B cell (primary cell): ENCODE measurements at regions not wholly inside any gene's neighbourhood (a gene's known extent, or its start where the extent isn't known, plus 50 kb on each side); places are given as distances from the start of the nearest gene placed in this dataset.

Experiments used
- ATAC-seq: fragments of 200-7000 bp; cut with Tn5 transposase; one replicate; pipeline ENCODE4 v1.10.0; 2021; ENCODE audit warnings: low read depth, mild to moderate bottlenecking, moderate number of reproducible peaks, moderate library complexity
- CTCF ChIA-PET: fragments of 350-600 bp; sonication (Branson Sonifier 250); formaldehyde crosslinking; loops from one replicate; lab custom pipeline; 2021; ENCODE audit warnings: antibody characterized with exemption, inconsistent platforms; lab: Charles Lee
- POLR2A ChIA-PET: fragments of 350-600 bp; sonication (Branson Sonifier 250); formaldehyde crosslinking; loops from one replicate; lab custom pipeline; 2021; ENCODE audit warnings: antibody characterized with exemption; lab: Charles Lee
- DNase-seq: peaks from one replicate; pipeline ENCODE4 v3.0.0; 2013
- H2AFZ ChIP-seq: 2 replicates; pipeline ENCODE4 v1.6.1; 2012; ENCODE audit warnings: mild to moderate bottlenecking, low read depth, low read length; ENCODE audit not compliant: insufficient read depth, poor library complexity, severe bottlenecking
- H3K27ac ChIP-seq, 2 donors: 1 replicate in 1 of 2; 2 replicates in 1 of 2; pipeline ENCODE4 v1.5.1; 2012 to 2013; ENCODE audit warnings: low read length in 2 of 2, mild to moderate bottlenecking in 2 of 2, moderate library complexity in 1 of 2
- H3K27me3 ChIP-seq, 4 experiments: fragments of 200-600 bp in 1 of 4; sonication (generic) in 1 of 4; replicated peaks in 1 of 4; 1 replicate in 2 of 4; 2 replicates in 2 of 4; pipeline versions ENCODE4 v1.6.1 to v1.7.0; 2013 to 2016; ENCODE audit warnings: low read length in 3 of 4, mild to moderate bottlenecking in 2 of 4, mixed read lengths in 1 of 4, moderate library complexity in 1 of 4; ENCODE audit not compliant: insufficient read depth in 4 of 4, control insufficient read depth in 3 of 4; ENCODE audit errors: control extremely low read depth in 1 of 4
- H3K36me3 ChIP-seq, 2 experiments: replicated peaks in 1 of 2; 1 replicate in 1 of 2; 2 replicates in 1 of 2; pipeline versions ENCODE4 v1.6.1 to v1.7.1; 2013; ENCODE audit warnings: low read length in 1 of 2; ENCODE audit not compliant: insufficient read depth in 2 of 2, control insufficient read depth in 1 of 2; ENCODE audit errors: control extremely low read depth in 1 of 2, extremely low read depth in 1 of 2
- H3K4me1 ChIP-seq, 2 donors: fragments of 200-600 bp in 1 of 2; sonication (generic) in 1 of 2; 1 replicate in 1 of 2; 2 replicates in 1 of 2; pipeline versions ENCODE4 v1.5.1 to v1.6.1; 2013 to 2017; ENCODE audit warnings: low read length in 2 of 2; ENCODE audit not compliant: control insufficient read depth in 2 of 2, insufficient read depth in 2 of 2
- H3K4me2 ChIP-seq: replicated peaks from 2 replicates; pipeline ENCODE3; 2012; ENCODE audit warnings: mild to moderate bottlenecking, low read depth, low read length; ENCODE audit not compliant: poor library complexity, severe bottlenecking
- H3K4me3 ChIP-seq, 5 experiments: fragments of 200-600 bp in 1 of 5; sonication (generic) in 1 of 5; 1 replicate in 3 of 5; 2 replicates in 2 of 5; pipeline versions ENCODE4 v1.5.1 to v1.7.0; 2011 to 2016; ENCODE audit warnings: low read length in 4 of 5, mild to moderate bottlenecking in 4 of 5, low read depth in 2 of 5, control low read depth in 1 of 5, moderate library complexity in 1 of 5; ENCODE audit not compliant: insufficient read depth in 1 of 5; ENCODE audit errors: control extremely low read depth in 1 of 5, extremely low read depth in 1 of 5
- H3K79me2 ChIP-seq: fragments of 200-600 bp; sonication (generic); one replicate; pipeline ENCODE4 v1.6.0; 2016; ENCODE audit warnings: low read length; ENCODE audit not compliant: control insufficient read depth, insufficient read depth
- H3K9ac ChIP-seq: fragments of 200-600 bp; sonication (generic); 2 replicates; pipeline ENCODE4 v1.6.1; 2017; ENCODE audit warnings: mild to moderate bottlenecking, low read length, moderate library complexity
- H3K9me3 ChIP-seq, 3 donors: one replicate each; pipeline versions ENCODE4 v1.6.1 to v1.7.1; 2013; ENCODE audit warnings: low read length in 2 of 3; ENCODE audit not compliant: control insufficient read depth in 2 of 3, insufficient read depth in 1 of 3; ENCODE audit errors: control extremely low read depth in 1 of 3
- H4K20me1 ChIP-seq: 2 replicates; pipeline ENCODE4 v1.6.0; 2012; ENCODE audit warnings: mild to moderate bottlenecking, low read length; ENCODE audit not compliant: insufficient read depth, control insufficient read depth, poor library complexity, severe bottlenecking
- H3K27ac Mint-ChIP-seq: one replicate; pipeline ENCODE4 v1.8.0; 2021; ENCODE audit warnings: mixed read lengths
- H3K27me3 Mint-ChIP-seq: one replicate; pipeline ENCODE4 v1.8.0; 2021; ENCODE audit warnings: mixed read lengths
- H3K4me1 Mint-ChIP-seq: one replicate; pipeline ENCODE4 v1.8.0; 2021; ENCODE audit warnings: mixed read lengths
- H3K4me3 Mint-ChIP-seq: one replicate; pipeline ENCODE4 v1.8.0; 2021; ENCODE audit warnings: mixed read lengths
- H3K9me3 Mint-ChIP-seq: one replicate; pipeline ENCODE4 v1.8.0; 2022; ENCODE audit warnings: mixed read lengths; ENCODE audit not compliant: insufficient read depth
- EZH2 ChIP-seq: IDR thresholded peaks from 2 replicates; pipeline ENCODE4 v1.6.1; 2012; ENCODE audit warnings: borderline replicate concordance, low read depth, mild to moderate bottlenecking, moderate library complexity, low read length; ENCODE audit not compliant: insufficient read depth, poor library complexity, severe bottlenecking
- WGBS: methylation state at CpG from one replicate; pipeline ENCODE4 v1.1.5; 2013; ENCODE audit warnings: missing lambda C conversion rate; ENCODE audit not compliant: insufficient coverage; 5-methylcytosine and 5-hydroxymethylcytosine counted together
- intact Hi-C: fragments of 100-400 bp; cut with micrococcal nuclease; formaldehyde crosslinking; loops from one replicate; pipeline ENCODE4 v1.10.0; 2022
- TF ChIP-seq, protein P1 (sequence below): fragments of 200-600 bp; IDR thresholded peaks from one replicate; pipeline ENCODE4 v1.8.0; 2022; ENCODE audit warnings: antibody characterized with exemption, mild to moderate bottlenecking

DNA sequence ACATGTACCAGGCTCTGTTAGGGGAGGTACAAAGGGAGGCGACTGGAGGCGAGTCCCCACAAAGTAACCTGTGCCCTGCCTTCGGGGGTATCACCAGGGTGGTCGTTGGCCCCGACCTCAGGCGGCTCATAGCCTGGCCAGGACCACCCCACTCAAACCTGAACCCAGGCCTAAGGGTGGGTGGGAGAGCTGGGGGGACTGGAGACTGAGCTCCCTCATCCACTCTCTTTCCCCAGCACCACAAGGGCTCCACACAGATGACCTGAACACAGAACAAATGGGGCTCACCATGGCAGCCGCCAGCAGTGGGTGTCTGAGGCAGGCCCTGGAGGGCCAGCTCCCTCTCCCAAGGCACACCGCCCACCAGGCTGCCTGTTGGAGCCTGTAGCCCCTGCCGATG lies 120.6 kb upstream of the TNRC6C start:
- Histone ChIP-seq H3K27ac (no peak overlapping the region), H3K9ac (no peak overlapping the region), H3K4me2 (no peak overlapping the region), H3K9me3 (peaks cover 0 to 10% (median 0%) of the 10 kb centered on the region in 3 donors), H3K79me2 (no peaks in the 10 kb centered on the region), H4K20me1 (no peaks in the 10 kb centered on the region), H3K4me1 (peaks cover 16 to 23% of the 10 kb centered on the region in 2 donors), H3K27me3 (peaks cover 0 to 73% (median 35%) of the 10 kb centered on the region in 4 experiments), H2AFZ (no peak overlapping the region), H3K4me3 (no peak overlapping the region), H3K36me3 (no peaks in the 10 kb centered on the region)
- H3K27me3 Mint-ChIP-seq: peaks cover 68% of the 10 kb centered on the region
- no peak for DNase-seq
- ChIA-PET CTCF (no interaction called here), POLR2A (no interaction called here)
- no peak overlapping the region for H3K27ac Mint-ChIP-seq
- H3K4me3 Mint-ChIP-seq: no peak overlapping the region
- 100% methylated on average over 6 of the region's 9 CpGs for WGBS
- intact Hi-C loops: no loop called here
- TF ChIP-seq, protein P1, sequence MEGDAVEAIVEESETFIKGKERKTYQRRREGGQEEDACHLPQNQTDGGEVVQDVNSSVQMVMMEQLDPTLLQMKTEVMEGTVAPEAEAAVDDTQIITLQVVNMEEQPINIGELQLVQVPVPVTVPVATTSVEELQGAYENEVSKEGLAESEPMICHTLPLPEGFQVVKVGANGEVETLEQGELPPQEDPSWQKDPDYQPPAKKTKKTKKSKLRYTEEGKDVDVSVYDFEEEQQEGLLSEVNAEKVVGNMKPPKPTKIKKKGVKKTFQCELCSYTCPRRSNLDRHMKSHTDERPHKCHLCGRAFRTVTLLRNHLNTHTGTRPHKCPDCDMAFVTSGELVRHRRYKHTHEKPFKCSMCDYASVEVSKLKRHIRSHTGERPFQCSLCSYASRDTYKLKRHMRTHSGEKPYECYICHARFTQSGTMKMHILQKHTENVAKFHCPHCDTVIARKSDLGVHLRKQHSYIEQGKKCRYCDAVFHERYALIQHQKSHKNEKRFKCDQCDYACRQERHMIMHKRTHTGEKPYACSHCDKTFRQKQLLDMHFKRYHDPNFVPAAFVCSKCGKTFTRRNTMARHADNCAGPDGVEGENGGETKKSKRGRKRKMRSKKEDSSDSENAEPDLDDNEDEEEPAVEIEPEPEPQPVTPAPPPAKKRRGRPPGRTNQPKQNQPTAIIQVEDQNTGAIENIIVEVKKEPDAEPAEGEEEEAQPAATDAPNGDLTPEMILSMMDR: no peak
- no peak for TF ChIP-seq EZH2
- no peak for ATAC-seq
- H3K4me1 Mint-ChIP-seq: peaks cover 20% of the 10 kb centered on the region
- no peaks in the 10 kb centered on the region for H3K9me3 Mint-ChIP-seq

DNA sequence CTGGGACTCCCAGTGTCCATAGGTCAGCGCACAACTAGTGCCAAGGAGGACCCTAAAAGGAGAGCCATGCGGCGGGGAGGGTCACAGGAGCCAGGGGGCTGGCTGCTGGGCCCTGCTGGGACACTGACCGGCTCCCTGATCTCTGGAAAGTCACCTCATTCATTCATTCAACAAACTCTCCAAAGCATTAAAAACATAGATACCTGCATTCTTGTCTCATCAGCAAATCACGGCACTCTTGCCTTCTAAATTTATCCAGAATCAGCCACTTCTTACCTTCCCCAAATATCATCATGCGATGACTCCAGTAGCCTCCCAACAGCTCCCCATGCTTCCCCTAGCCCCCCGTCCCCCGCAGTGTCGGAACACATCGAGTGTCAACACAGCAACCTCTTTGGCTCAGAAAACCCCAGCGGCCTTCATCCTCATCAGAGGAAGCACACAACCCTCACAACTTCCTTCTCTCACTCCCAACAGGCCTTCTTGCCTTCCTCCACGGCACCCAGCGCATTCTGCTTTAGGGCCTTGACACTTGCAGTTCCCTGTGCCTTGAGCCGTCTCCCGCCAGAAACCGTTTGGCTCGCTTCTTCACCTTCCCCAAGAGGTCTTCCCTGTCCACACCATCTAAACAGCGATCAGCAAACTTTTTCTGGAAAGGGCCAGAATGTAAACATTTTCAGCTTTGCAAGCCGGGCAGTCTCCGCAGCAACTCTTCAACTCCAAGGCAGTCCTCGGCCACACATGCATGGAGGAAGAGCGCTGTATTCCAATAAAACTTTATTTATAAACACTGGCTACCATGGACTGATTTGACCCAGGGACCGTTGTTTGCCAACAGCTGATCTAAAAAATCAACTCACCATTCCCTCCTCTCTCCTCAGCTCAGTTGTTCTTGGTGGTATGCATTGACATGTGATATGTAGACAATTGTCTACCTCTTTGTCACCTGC lies 119.5 kb upstream of the TNRC6C start:
- no peak overlapping the region for H3K4me2 ChIP-seq
- H3K4me1 Mint-ChIP-seq: peaks cover 27% of the 10 kb centered on the region
- H3K9me3 ChIP-seq: peaks cover 0 to 10% (median 0%) of the 10 kb centered on the region in 3 donors
- H2AFZ ChIP-seq: no peak overlapping the region
- intact Hi-C loops: no loop called here
- H3K36me3 ChIP-seq: no peaks in the 10 kb centered on the region
- DNase-seq (no peak), ATAC-seq (no peak)
- POLR2A ChIA-PET: no interaction called here
- WGBS: 33% methylated on average over 19 of the region's 23 CpGs
- no peak overlapping the region for H3K9ac ChIP-seq
- H3K27me3 ChIP-seq: peaks cover 0 to 67% (median 31%) of the 10 kb centered on the region in 4 experiments
- no peak for TF ChIP-seq EZH2
- TF ChIP-seq, protein P1: no peak
- H3K4me1 ChIP-seq: peaks cover 24 to 34% of the 10 kb centered on the region in 2 donors
- H3K27ac ChIP-seq: no peak overlapping the region
- peaks cover 66% of the 10 kb centered on the region for H3K27me3 Mint-ChIP-seq
- no peaks in the 10 kb centered on the region for H3K9me3 Mint-ChIP-seq
- no peaks in the 10 kb centered on the region for H3K79me2 ChIP-seq
- no peak overlapping the region for H3K27ac Mint-ChIP-seq
- CTCF ChIA-PET: interaction anchor here (1.1 kb wide), 1 partner anchor 31 kb away, joined by 3 read pairs; no protein-coding TSS in a partner anchor
- no peaks in the 10 kb centered on the region for H4K20me1 ChIP-seq
- H3K4me3 Mint-ChIP-seq: no peak overlapping the region
- H3K4me3 ChIP-seq: no peak overlapping the region
